ENCODE measurements at regions not wholly inside any gene's neighbourhood (a gene's known extent, or its start where the extent isn't known, plus 50 kb on each side); places are given as distances from the start of the nearest gene placed in this dataset.
A peak's percentile ranks its signal among the peaks of the same experiment; 100 is the strongest.

GRCh38 chrX:87727620-87728019, 210.0 kb downstream of the KLHL4 start:
- Histone ChIP-seq H3K27ac (ENCODE audit: low read length) (no peak overlapping the region), H3K9ac (ENCODE audit: low read length) (no peak overlapping the region), H3K27me3 (ENCODE audit: control insufficient read depth, insufficient read depth, low read length) (no peaks in the 10 kb centered on the region), H3K4me1 (ENCODE audit: control insufficient read depth, low read depth, low read length) (no peaks in the 10 kb centered on the region), H3K36me3 (ENCODE audit: control insufficient read depth, low read depth, low read length) (no peaks in the 10 kb centered on the region), H3K9me3 (ENCODE audit: control insufficient read depth, low read depth, low read length) (no peaks in the 10 kb centered on the region), H3K4me3 (ENCODE audit: low read length) (no peak overlapping the region)

- Histone ChIP-seq H3K4me1 (ENCODE audit: control insufficient read depth, low read depth, low read length) (no peaks in the 10 kb centered on the region), H3K9me3 (ENCODE audit: control insufficient read depth, low read depth, low read length) (no peaks in the 10 kb centered on the region), H3K9ac (ENCODE audit: low read length) (no peak overlapping the region), H3K4me3 (ENCODE audit: low read length) (no peak overlapping the region), H3K36me3 (ENCODE audit: control insufficient read depth, low read depth, low read length) (no peaks in the 10 kb centered on the region), H3K27me3 (ENCODE audit: control insufficient read depth, insufficient read depth, low read length) (no peaks in the 10 kb centered on the region), H3K27ac (ENCODE audit: low read length) (no peak overlapping the region)
Measured at GRCh38 chrX:87728024-87728423, 210.4 kb downstream of the KLHL4 start.

DNA sequence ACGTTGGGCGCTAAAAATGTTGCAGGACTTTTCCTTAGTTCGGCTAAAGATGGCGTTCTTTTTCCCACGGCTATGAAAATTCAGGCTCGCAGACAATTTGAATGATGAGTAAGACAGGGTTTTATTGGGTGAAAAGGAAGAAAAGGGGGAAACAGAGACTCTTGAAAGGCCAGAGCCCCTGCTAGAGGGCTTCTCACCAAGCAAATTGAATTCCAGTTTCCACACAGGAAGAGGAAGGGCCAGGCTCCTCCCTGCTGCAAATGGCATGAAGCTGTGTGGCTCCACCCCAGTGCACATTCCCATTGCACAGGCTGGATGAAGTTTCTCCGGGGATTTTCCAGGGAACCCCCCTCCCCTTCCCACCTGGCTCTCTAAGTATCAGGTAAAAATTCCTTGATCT, 210.9 kb downstream of the KLHL4 start:
- H3K27ac ChIP-seq (ENCODE audit: low read length) = no peak overlapping the region
- H3K9ac ChIP-seq (ENCODE audit: low read length) = no peak overlapping the region
- H3K9me3 ChIP-seq (ENCODE audit: control insufficient read depth, low read depth, low read length) = no peaks in the 10 kb centered on the region
- no peaks in the 10 kb centered on the region for H3K27me3 ChIP-seq (ENCODE audit: control insufficient read depth, insufficient read depth, low read length)
- no peaks in the 10 kb centered on the region for H3K4me1 ChIP-seq (ENCODE audit: control insufficient read depth, low read depth, low read length)
- no peaks in the 10 kb centered on the region for H3K36me3 ChIP-seq (ENCODE audit: control insufficient read depth, low read depth, low read length)
- no peak overlapping the region for H3K4me3 ChIP-seq (ENCODE audit: low read length)

DNA sequence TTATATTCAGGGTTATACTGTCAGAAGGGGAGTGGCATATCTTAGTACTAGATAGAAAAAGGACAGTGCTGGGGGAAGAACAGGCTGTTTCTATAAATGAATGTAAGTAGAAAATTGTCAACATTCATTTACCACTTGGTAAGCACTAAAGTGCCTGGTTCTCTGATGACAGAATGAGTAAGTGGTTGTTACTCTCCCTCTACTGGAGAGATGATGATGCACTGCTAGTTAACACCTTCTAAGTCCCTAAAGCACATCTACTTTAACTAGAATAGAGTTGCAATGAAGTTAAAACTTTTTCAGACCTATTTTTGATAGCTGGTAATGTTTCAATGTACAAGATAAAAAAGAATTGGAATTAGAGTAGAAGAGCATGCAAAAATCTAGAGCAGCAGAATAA, 214.5 kb downstream of the KLHL4 start:
- no peaks in the 10 kb centered on the region for H3K4me1 ChIP-seq (ENCODE audit: control insufficient read depth, low read depth, low read length)
- no peaks in the 10 kb centered on the region for H3K27me3 ChIP-seq (ENCODE audit: control insufficient read depth, insufficient read depth, low read length)
- H3K9ac ChIP-seq (ENCODE audit: low read length) = no peak overlapping the region
- no peaks in the 10 kb centered on the region for H3K9me3 ChIP-seq (ENCODE audit: control insufficient read depth, low read depth, low read length)
- H3K27ac ChIP-seq (ENCODE audit: low read length) = no peak overlapping the region
- no peaks in the 10 kb centered on the region for H3K36me3 ChIP-seq (ENCODE audit: control insufficient read depth, low read depth, low read length)
- H3K4me3 ChIP-seq (ENCODE audit: low read length) = no peak overlapping the region

DNA sequence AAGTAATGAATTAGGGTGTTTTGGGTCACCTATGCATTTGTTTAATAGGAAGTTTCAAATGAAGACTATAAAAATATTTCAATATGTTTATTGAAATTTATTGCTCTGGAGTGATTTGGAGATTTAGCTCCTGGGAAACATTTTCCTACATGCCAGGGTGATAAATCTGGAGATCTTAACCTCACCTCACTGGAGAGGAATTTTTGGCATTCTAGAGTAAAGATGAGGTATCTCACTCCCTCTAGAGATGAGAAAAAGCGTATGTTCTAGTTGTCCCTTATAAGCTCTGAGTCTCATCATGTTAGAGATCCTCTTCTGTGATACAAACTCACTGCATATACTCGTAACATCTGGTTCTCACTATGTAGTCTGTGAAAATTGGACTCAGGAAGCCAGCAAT, 219.0 kb downstream of the KLHL4 start:
- Histone ChIP-seq H3K9ac (ENCODE audit: low read length) (no peak overlapping the region), H3K9me3 (ENCODE audit: control insufficient read depth, low read depth, low read length) (no peaks in the 10 kb centered on the region), H3K36me3 (ENCODE audit: control insufficient read depth, low read depth, low read length) (no peaks in the 10 kb centered on the region), H3K4me1 (ENCODE audit: control insufficient read depth, low read depth, low read length) (no peaks in the 10 kb centered on the region), H3K4me3 (ENCODE audit: low read length) (no peak overlapping the region), H3K27me3 (ENCODE audit: control insufficient read depth, insufficient read depth, low read length) (no peaks in the 10 kb centered on the region), H3K27ac (ENCODE audit: low read length) (no peak overlapping the region)

GRCh38 chrX:87744391-87744790, 226.8 kb downstream of the KLHL4 start:
- Histone ChIP-seq H3K27ac (ENCODE audit: low read length) (no peak overlapping the region), H3K9me3 (ENCODE audit: control insufficient read depth, low read depth, low read length) (no peaks in the 10 kb centered on the region), H3K9ac (ENCODE audit: low read length) (no peak overlapping the region), H3K27me3 (ENCODE audit: control insufficient read depth, insufficient read depth, low read length) (no peaks in the 10 kb centered on the region), H3K4me1 (ENCODE audit: control insufficient read depth, low read depth, low read length) (no peaks in the 10 kb centered on the region), H3K4me3 (ENCODE audit: low read length) (no peak overlapping the region), H3K36me3 (ENCODE audit: control insufficient read depth, low read depth, low read length) (no peaks in the 10 kb centered on the region)

DNA sequence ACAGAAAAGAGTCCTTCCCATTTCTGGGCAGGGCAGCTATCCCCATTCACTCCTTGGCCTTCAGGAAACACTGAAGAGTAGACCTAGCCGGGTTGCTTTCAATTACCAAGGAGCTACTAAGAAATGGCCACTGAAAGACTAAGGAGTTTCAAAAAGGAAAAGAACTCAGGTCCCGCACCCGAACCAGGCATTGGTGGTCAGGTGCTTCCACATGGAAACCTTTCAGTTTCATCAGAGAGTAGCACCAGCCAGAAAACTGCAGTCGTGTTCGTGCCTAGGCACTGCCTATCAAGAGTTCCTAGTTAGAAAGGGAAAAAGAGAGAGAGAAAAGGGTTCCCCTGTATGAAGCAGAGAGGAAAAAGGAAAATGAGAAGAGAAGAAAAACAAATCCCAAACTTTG, 237.9 kb downstream of the KLHL4 start:
- Histone ChIP-seq H3K9me3 (ENCODE audit: control insufficient read depth, low read depth, low read length) (no peaks in the 10 kb centered on the region), H3K27ac (ENCODE audit: low read length) (no peak overlapping the region), H3K4me3 (ENCODE audit: low read length) (no peak overlapping the region), H3K36me3 (ENCODE audit: control insufficient read depth, low read depth, low read length) (no peaks in the 10 kb centered on the region), H3K27me3 (ENCODE audit: control insufficient read depth, insufficient read depth, low read length) (no peaks in the 10 kb centered on the region), H3K4me1 (ENCODE audit: control insufficient read depth, low read depth, low read length) (peaks cover 10% of the 10 kb centered on the region), H3K9ac (ENCODE audit: low read length) (no peak overlapping the region)

DNA sequence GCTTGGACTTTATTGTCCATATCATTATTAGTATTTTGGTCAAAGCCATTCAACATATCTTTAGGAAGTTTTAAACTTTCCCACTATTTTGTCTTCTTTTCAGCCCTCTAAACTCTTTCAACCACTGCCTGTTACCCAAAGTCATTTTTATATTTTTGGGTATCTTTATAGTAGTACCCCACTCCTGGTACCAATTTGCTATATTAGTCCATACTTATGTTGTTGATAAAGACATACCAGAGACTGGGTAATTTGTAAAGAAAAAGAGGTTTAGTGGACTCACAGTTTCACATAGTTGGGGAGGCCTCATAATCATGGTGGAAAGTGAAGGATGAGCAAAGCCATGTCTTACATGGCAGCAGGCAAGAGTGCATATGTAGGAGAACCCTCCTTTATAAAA, 271.4 kb downstream of the KLHL4 start:
- Histone ChIP-seq H3K9ac (ENCODE audit: low read length) (no peak overlapping the region), H3K4me1 (ENCODE audit: control insufficient read depth, low read depth, low read length) (no peaks in the 10 kb centered on the region), H3K27ac (ENCODE audit: low read length) (no peak overlapping the region), H3K36me3 (ENCODE audit: control insufficient read depth, low read depth, low read length) (no peaks in the 10 kb centered on the region), H3K4me3 (ENCODE audit: low read length) (no peak overlapping the region), H3K9me3 (ENCODE audit: control insufficient read depth, low read depth, low read length) (peaks cover 15% of the 10 kb centered on the region), H3K27me3 (ENCODE audit: control insufficient read depth, insufficient read depth, low read length) (no peaks in the 10 kb centered on the region)

GRCh38 chrX:87798039-87798438, 280.4 kb downstream of the KLHL4 start:
- no peak overlapping the region for H3K27ac ChIP-seq (ENCODE audit: low read length)
- H3K4me1 ChIP-seq (ENCODE audit: control insufficient read depth, low read depth, low read length) = peaks cover 9% of the 10 kb centered on the region
- no peaks in the 10 kb centered on the region for H3K27me3 ChIP-seq (ENCODE audit: control insufficient read depth, insufficient read depth, low read length)
- H3K36me3 ChIP-seq (ENCODE audit: control insufficient read depth, low read depth, low read length) = no peaks in the 10 kb centered on the region
- no peak overlapping the region for H3K9ac ChIP-seq (ENCODE audit: low read length)
- H3K9me3 ChIP-seq (ENCODE audit: control insufficient read depth, low read depth, low read length) = no peaks in the 10 kb centered on the region
- H3K4me3 ChIP-seq (ENCODE audit: low read length) = no peak overlapping the region

- Histone ChIP-seq H3K27ac (ENCODE audit: low read length) (peak overlapping the region; percentile 31), H3K27me3 (ENCODE audit: control insufficient read depth, insufficient read depth, low read length) (no peaks in the 10 kb centered on the region), H3K36me3 (ENCODE audit: control insufficient read depth, low read depth, low read length) (no peaks in the 10 kb centered on the region), H3K9me3 (ENCODE audit: control insufficient read depth, low read depth, low read length) (no peaks in the 10 kb centered on the region), H3K4me1 (ENCODE audit: control insufficient read depth, low read depth, low read length) (peaks cover 18% of the 10 kb centered on the region), H3K4me3 (ENCODE audit: low read length) (no peak overlapping the region), H3K9ac (ENCODE audit: low read length) (no peak overlapping the region)
Measured at GRCh38 chrX:87805829-87806490, 288.4 kb downstream of the KLHL4 start.

DNA sequence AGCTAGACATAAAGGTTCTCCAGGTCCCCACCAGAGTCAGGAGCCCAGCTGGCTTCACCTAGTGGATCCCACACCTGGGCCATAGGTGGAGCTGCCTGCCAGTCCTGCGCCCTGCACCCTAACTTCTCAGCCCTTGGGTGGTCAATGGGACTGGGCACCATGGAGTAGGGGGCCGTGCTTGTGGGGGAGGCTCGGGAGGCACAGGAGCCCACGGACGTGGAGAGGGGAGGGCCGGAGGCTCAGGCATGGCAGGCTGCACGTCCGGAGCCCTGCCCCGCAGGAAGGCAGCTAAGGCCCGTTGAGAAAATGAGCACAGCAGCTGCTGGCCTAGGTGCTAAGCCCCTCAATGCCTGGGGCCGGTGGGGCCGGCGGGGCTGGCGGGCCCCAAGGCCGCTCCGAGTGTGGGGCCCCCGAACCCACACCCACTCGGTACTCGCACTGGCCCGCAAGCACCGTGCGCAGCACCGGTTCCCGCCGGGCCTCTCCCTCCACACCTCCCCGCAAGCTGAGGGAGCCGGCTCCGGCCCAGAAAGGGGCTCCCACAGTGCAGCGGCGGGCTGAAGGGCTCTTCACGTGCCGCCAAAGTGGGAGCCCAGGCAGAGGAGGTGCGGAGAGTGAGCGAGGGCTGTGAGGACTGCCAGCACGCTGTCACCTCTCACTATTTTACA, 291.1 kb downstream of the KLHL4 start:
- H3K9me3 ChIP-seq (ENCODE audit: control insufficient read depth, low read depth, low read length) = no peaks in the 10 kb centered on the region
- no peaks in the 10 kb centered on the region for H3K27me3 ChIP-seq (ENCODE audit: control insufficient read depth, insufficient read depth, low read length)
- H3K36me3 ChIP-seq (ENCODE audit: control insufficient read depth, low read depth, low read length) = no peaks in the 10 kb centered on the region
- no peak overlapping the region for H3K9ac ChIP-seq (ENCODE audit: low read length)
- no peak overlapping the region for H3K4me3 ChIP-seq (ENCODE audit: low read length)
- H3K27ac ChIP-seq (ENCODE audit: low read length) = no peak overlapping the region
- peaks cover 8% of the 10 kb centered on the region for H3K4me1 ChIP-seq (ENCODE audit: control insufficient read depth, low read depth, low read length)

DNA sequence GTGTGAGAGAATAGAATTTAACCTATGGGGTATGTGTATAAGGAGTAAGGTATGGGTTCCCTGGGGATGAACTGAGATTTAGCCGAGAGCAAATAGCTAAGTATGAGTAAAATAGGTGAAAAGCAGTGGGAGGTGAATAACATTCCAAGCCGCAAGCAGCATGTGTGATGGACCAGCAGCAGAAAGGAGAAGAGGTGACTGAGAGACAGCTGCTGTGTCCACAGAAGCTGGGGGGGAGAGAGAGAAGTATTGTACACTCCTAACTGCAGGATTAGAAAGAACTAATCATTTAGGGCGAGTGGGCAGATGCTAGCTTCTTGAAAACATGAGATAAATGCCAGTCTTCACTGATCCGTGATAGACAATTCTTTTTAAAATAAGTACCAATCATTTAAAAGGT, 296.0 kb downstream of the KLHL4 start:
- H3K9ac ChIP-seq (ENCODE audit: low read length) = no peak overlapping the region
- no peak overlapping the region for H3K4me3 ChIP-seq (ENCODE audit: low read length)
- no peak overlapping the region for H3K27ac ChIP-seq (ENCODE audit: low read length)
- no peaks in the 10 kb centered on the region for H3K4me1 ChIP-seq (ENCODE audit: control insufficient read depth, low read depth, low read length)
- H3K9me3 ChIP-seq (ENCODE audit: control insufficient read depth, low read depth, low read length) = no peaks in the 10 kb centered on the region
- no peaks in the 10 kb centered on the region for H3K27me3 ChIP-seq (ENCODE audit: control insufficient read depth, insufficient read depth, low read length)
- no peaks in the 10 kb centered on the region for H3K36me3 ChIP-seq (ENCODE audit: control insufficient read depth, low read depth, low read length)

Data from iPS-18a (cell line).